Smooth muscle cell (in vitro differentiated cells): ENCODE measurements at regions not wholly inside any gene's neighbourhood (a gene's known extent, or its start where the extent isn't known, plus 50 kb on each side); places are given as distances from the start of the nearest gene placed in this dataset.
A peak's percentile ranks its signal among the peaks of the same experiment; 100 is the strongest.
"Not testable (repeated sequence)": the region's sequence is repeated elsewhere in the genome, so short reads cannot be mapped to it uniquely, and the experiment has no call there.

Experiments
- DNase-seq: peaks from one replicate; lab custom pipeline; 2025; ENCODE audit not compliant: unreplicated experiment; lab: John Stamatoyannopoulos, UW
- H2AFZ ChIP-seq: fragments of 200-600 bp; sonication (generic); 2 replicates; pipeline ENCODE4 v1.6.0; 2016; ENCODE audit warnings: antibody characterized with exemption, low read depth, mild to moderate bottlenecking
- H3F3A ChIP-seq: fragments of 200-600 bp; sonication (generic); 2 replicates; pipeline ENCODE4 v1.6.0; 2017; ENCODE audit warnings: antibody characterized with exemption, low read depth
- H3K27ac ChIP-seq: fragments of 200-600 bp; sonication (generic); 2 replicates; pipeline ENCODE4 v1.5.1; 2016; ENCODE audit warnings: low read depth, mild to moderate bottlenecking
- H3K27me3 ChIP-seq: fragments of 200-600 bp; sonication (generic); 2 replicates; pipeline ENCODE4 v1.6.1; 2016; ENCODE audit warnings: low read depth, mild to moderate bottlenecking
- H3K36me3 ChIP-seq: fragments of 200-600 bp; sonication (generic); 2 replicates; pipeline ENCODE4 v1.5.1; 2016; ENCODE audit warnings: low read depth
- H3K4me1 ChIP-seq: fragments of 200-600 bp; sonication (generic); 2 replicates; pipeline ENCODE4 v1.5.1; 2016; ENCODE audit warnings: low read depth
- H3K4me2 ChIP-seq: fragments of 200-600 bp; sonication (generic); 2 replicates; pipeline ENCODE4 v1.6.0; 2016; ENCODE audit warnings: mild to moderate bottlenecking
- H3K4me3 ChIP-seq: fragments of 200-600 bp; sonication (generic); 2 replicates; pipeline ENCODE4 v1.5.1; 2016; ENCODE audit warnings: mild to moderate bottlenecking
- H3K79me2 ChIP-seq: fragments of 200-600 bp; sonication (generic); 2 replicates; pipeline ENCODE4 v1.6.0; 2016; ENCODE audit warnings: low read depth, mild to moderate bottlenecking
- H3K9ac ChIP-seq: fragments of 200-600 bp; sonication (generic); 2 replicates; pipeline ENCODE4 v1.6.0; 2016; ENCODE audit warnings: low read depth
- H3K9me3 ChIP-seq: fragments of 200-600 bp; sonication (generic); replicated peaks from 2 replicates; pipeline ENCODE4 v1.5.1; 2016; ENCODE audit warnings: low read depth
- H4K20me1 ChIP-seq: fragments of 200-600 bp; sonication (generic); 2 replicates; pipeline ENCODE4 v1.6.0; 2016; ENCODE audit warnings: low read depth
- WGBS: methylation state at CpG from one replicate; pipeline ENCODE4 v1.1.7; 2016; ENCODE audit warnings: low lambda C conversion rate; 5-methylcytosine and 5-hydroxymethylcytosine counted together
- TF ChIP-seq, protein P1 (sequence below): fragments of 200-600 bp; sonication (generic); IDR thresholded peaks from 2 replicates; pipeline ENCODE4 v1.5.1; 2017; ENCODE audit warnings: borderline replicate concordance, mild to moderate bottlenecking, antibody characterized with exemption; ENCODE audit not compliant: insufficient read depth, poor library complexity, severe bottlenecking

DNA sequence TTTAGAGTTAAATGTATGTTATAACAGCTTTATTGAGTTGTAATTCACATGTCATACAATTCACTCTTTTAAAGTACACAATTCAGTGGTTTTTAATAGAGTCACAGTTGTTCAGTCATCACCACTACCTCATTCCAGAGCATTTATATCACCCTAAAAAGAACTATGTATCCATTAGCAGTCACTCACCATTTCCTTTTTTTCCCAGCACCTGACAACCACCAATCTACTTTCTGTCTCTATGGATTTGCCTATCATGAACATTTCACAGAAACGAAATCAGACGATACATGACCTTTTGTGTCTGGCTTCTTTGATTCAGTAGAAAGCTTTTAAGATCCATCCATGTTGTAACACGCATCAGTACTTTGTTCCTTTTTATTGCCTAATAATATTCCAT, 52.9 kb upstream of the FRAS1 start:
- WGBS, result 69% methylated on average over 3 of the region's 3 CpGs
- no peak overlapping the region for H3K4me2 ChIP-seq
- no peaks in the 10 kb centered on the region for H3K9me3 ChIP-seq
- no peak for DNase-seq
- H3K9ac ChIP-seq, result no peak overlapping the region
- no peaks in the 10 kb centered on the region for H3K79me2 ChIP-seq
- no peak overlapping the region for H2AFZ ChIP-seq
- TF ChIP-seq, protein P1, sequence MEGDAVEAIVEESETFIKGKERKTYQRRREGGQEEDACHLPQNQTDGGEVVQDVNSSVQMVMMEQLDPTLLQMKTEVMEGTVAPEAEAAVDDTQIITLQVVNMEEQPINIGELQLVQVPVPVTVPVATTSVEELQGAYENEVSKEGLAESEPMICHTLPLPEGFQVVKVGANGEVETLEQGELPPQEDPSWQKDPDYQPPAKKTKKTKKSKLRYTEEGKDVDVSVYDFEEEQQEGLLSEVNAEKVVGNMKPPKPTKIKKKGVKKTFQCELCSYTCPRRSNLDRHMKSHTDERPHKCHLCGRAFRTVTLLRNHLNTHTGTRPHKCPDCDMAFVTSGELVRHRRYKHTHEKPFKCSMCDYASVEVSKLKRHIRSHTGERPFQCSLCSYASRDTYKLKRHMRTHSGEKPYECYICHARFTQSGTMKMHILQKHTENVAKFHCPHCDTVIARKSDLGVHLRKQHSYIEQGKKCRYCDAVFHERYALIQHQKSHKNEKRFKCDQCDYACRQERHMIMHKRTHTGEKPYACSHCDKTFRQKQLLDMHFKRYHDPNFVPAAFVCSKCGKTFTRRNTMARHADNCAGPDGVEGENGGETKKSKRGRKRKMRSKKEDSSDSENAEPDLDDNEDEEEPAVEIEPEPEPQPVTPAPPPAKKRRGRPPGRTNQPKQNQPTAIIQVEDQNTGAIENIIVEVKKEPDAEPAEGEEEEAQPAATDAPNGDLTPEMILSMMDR, result no peak
- H3K27ac ChIP-seq, result peak overlapping the region; percentile 57
- H3K4me1 ChIP-seq, result no peaks in the 10 kb centered on the region
- no peak overlapping the region for H3K4me3 ChIP-seq
- H3F3A ChIP-seq, result no peaks in the 10 kb centered on the region
- no peaks in the 10 kb centered on the region for H3K27me3 ChIP-seq
- H3K36me3 ChIP-seq, result no peaks in the 10 kb centered on the region
- H4K20me1 ChIP-seq, result no peaks in the 10 kb centered on the region

DNA sequence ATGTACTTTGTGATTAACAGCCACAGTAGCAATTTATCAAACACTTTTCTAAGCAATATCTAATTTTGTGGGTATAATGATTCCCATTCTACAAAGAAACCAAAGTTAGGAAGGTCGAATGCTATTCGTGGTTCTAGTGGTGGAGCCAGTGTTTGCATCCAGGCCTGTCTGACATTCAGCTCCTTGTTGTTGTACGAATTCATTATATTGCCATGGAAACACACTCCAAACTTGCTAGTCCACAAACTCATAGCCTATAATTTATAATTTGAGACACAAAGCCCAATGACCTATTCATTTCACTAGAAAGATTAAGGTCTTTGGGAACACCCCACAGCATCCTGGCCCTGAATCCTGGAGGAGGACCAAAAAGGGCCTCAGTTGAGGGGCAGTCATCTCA, 52.0 kb upstream of the FRAS1 start:
- H3K9ac ChIP-seq, result no peak overlapping the region
- no peaks in the 10 kb centered on the region for H3F3A ChIP-seq
- no peak overlapping the region for H3K4me3 ChIP-seq
- peak overlapping the region; percentile 57 for H3K27ac ChIP-seq
- no peaks in the 10 kb centered on the region for H4K20me1 ChIP-seq
- H2AFZ ChIP-seq, result no peak overlapping the region
- no peaks in the 10 kb centered on the region for H3K27me3 ChIP-seq
- H3K4me1 ChIP-seq, result no peaks in the 10 kb centered on the region
- DNase-seq, result no peak
- TF ChIP-seq, protein P1, result no peak
- no peaks in the 10 kb centered on the region for H3K36me3 ChIP-seq
- WGBS, result 86% methylated on average over 3 of the region's 3 CpGs
- no peaks in the 10 kb centered on the region for H3K9me3 ChIP-seq
- no peaks in the 10 kb centered on the region for H3K79me2 ChIP-seq
- no peak overlapping the region for H3K4me2 ChIP-seq

DNA sequence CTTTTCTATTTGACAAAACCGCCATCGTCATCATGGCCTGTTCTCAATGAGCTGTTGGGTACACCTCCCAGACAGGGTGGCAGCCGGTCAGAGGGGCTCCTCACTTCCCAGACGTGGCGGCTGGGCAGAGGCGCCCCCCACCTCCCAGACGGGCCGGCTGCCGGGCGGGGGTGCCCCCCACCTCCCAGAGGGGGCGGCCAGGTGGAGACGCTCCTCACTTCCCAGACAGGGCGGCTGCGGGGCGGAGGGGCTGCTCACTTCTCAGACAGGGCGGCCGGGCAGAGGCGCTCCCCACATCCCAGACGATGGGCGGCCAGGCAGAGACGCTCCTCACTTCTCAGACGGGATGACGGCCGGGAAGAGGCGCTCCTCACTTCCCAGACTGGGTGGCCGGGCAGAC, 50.1 kb upstream of the FRAS1 start:
- H3K36me3 ChIP-seq, H3K4me2 ChIP-seq, H3K9me3 ChIP-seq, H2AFZ ChIP-seq, H3K79me2 ChIP-seq, H3K4me1 ChIP-seq, H3K9ac ChIP-seq, H3F3A ChIP-seq, H3K27ac ChIP-seq, H4K20me1 ChIP-seq, DNase-seq, H3K4me3 ChIP-seq, H3K27me3 ChIP-seq: not testable (repeated sequence)
- WGBS, result 94% methylated on average over 20 of the region's 26 CpGs
